WERI-Rb-1 (cell line): ENCODE measurements at regions not wholly inside any gene's neighbourhood (a gene's known extent, or its start where the extent isn't known, plus 50 kb on each side); places are given as distances from the start of the nearest gene placed in this dataset.

Experiments
- DNase-seq: peaks from one replicate; pipeline ENCODE4 v3.0.0-alpha.2; 2020
- H3K27ac ChIP-seq: fragments of 250-450 bp; sonication (Bioruptor Pico); 2 replicates; pipeline ENCODE4 v1.5.1; 2020; ENCODE audit warnings: mild to moderate bottlenecking, moderate library complexity
- H3K27me3 ChIP-seq: fragments of 250-450 bp; sonication (Bioruptor Pico); 2 replicates; pipeline ENCODE4 v1.5.1; 2021; ENCODE audit warnings: mild to moderate bottlenecking, low read depth, moderate library complexity; ENCODE audit not compliant: insufficient read depth, severe bottlenecking
- H3K36me3 ChIP-seq: fragments of 250-450 bp; sonication (Bioruptor Pico); 2 replicates; pipeline ENCODE4 v1.5.1; 2020; ENCODE audit warnings: mild to moderate bottlenecking, moderate library complexity
- H3K4me3 ChIP-seq: 2 replicates; pipeline ENCODE4 v1.5.1; 2011; ENCODE audit warnings: low read depth, mild to moderate bottlenecking, control low read depth, low read length
- H3K9me3 ChIP-seq: fragments of 250-450 bp; sonication (Bioruptor Pico); 2 replicates; pipeline ENCODE4 v1.5.1; 2021; ENCODE audit warnings: mild to moderate bottlenecking, moderate library complexity; ENCODE audit not compliant: severe bottlenecking
- CTCF ChIP-seq: IDR thresholded peaks from 2 replicates; pipeline ENCODE4 v1.5.1; 2011; ENCODE audit warnings: low read depth, mild to moderate bottlenecking, control low read depth, inconsistent platforms, low read length

DNA sequence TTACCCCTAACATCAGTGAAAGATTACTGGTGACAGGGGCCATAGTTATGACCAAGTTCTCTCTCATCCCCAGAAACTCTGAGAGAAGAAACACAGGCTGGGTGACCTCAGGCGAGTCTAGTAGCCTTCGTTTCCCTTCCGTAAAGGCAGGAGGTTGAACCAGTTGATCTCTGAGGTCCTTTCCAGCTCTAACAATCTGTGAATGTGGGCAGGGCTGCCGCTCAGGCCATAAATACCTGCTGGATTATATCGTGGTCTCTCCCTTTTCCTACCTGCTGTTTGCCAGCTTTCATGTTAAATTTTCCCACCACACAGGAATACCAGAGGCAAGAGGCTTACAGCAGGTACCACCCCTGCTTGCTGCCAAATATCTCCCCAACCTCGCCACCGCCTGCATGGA lies 357.5 kb downstream of the SH3GL2 start:
- no peaks in the 10 kb centered on the region for H3K36me3 ChIP-seq
- no peak overlapping the region for H3K27ac ChIP-seq
- no peaks in the 10 kb centered on the region for H3K27me3 ChIP-seq
- no peak for DNase-seq
- no peaks in the 10 kb centered on the region for H3K9me3 ChIP-seq
- TF ChIP-seq CTCF, result no peak
- no peak overlapping the region for H3K4me3 ChIP-seq

GRCh38 chr9:17938035-17938655 lies 359.3 kb downstream of the SH3GL2 start:
- H3K4me3 ChIP-seq, result no peak overlapping the region
- no peak for TF ChIP-seq CTCF
- H3K27me3 ChIP-seq, result no peaks in the 10 kb centered on the region
- no peaks in the 10 kb centered on the region for H3K36me3 ChIP-seq
- no peak for DNase-seq
- no peaks in the 10 kb centered on the region for H3K9me3 ChIP-seq
- no peak overlapping the region for H3K27ac ChIP-seq

DNA sequence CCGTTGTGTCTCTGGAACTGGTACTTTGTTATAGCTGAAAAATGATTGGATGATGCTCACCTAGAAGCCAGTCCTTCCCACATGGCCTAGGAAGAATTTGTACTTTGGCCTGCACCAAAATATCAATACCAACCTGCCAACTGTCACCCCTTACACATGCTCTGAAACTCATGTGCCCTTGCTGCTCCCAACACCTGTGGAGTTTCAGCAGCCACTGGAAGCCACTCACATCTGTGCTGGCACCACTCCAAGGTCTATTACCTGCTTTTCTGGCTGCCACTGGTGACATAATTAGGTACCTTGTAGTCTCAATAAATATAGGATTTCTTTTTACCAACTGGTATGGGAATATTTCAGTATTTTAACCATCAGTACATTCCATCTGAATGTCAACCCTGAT lies 363.6 kb downstream of the SH3GL2 start:
- TF ChIP-seq CTCF, result no peak
- no peaks in the 10 kb centered on the region for H3K36me3 ChIP-seq
- H3K27me3 ChIP-seq, result no peaks in the 10 kb centered on the region
- no peak overlapping the region for H3K27ac ChIP-seq
- no peak overlapping the region for H3K4me3 ChIP-seq
- no peak for DNase-seq
- H3K9me3 ChIP-seq, result peaks cover 3% of the 10 kb centered on the region

DNA sequence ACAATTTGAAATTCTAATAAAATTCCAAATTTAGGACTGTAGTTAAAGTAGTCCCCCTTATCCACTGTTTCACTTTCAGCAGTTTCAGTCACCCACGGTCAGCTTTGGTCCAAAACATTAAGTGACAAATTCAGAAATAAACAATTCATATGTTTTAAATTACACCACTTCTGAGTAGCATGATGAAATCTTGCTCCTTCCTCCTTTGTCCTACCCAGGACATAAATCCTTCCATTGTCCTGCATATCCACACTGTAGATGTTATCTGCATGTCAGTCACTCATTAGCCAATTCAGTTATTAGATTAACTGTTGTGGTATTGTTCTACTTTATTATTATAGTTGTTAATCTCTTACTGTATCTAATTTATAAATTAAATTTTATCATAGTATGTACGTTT lies 376.5 kb downstream of the SH3GL2 start:
- Histone ChIP-seq H3K4me3 (no peak overlapping the region), H3K36me3 (no peaks in the 10 kb centered on the region), H3K27ac (no peak overlapping the region), H3K27me3 (no peaks in the 10 kb centered on the region), H3K9me3 (no peaks in the 10 kb centered on the region)
- no peak for DNase-seq
- TF ChIP-seq CTCF, result no peak

DNA sequence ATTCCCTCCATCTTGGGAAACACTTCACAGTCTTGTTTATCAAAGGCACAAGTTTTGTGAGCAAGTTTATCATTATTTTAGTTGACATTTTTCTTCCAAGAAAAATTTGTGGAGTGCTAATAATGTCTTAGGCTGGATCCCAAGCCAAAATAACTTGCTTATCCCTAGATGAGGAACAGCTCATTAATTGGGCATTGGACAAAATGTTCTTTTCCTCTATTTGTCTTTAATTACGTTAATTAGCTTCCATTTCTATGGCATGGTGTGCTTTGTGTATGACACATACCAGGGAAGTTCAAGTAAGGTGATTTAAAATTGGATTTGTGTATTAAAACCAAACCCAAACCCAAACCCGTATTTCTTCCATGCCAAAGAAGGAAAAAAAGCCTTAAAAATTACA lies 379.5 kb downstream of the SH3GL2 start:
- Histone ChIP-seq H3K27ac (no peak overlapping the region), H3K9me3 (no peaks in the 10 kb centered on the region), H3K27me3 (no peaks in the 10 kb centered on the region), H3K4me3 (no peak overlapping the region), H3K36me3 (no peaks in the 10 kb centered on the region)
- DNase-seq, result no peak
- no peak for TF ChIP-seq CTCF

DNA sequence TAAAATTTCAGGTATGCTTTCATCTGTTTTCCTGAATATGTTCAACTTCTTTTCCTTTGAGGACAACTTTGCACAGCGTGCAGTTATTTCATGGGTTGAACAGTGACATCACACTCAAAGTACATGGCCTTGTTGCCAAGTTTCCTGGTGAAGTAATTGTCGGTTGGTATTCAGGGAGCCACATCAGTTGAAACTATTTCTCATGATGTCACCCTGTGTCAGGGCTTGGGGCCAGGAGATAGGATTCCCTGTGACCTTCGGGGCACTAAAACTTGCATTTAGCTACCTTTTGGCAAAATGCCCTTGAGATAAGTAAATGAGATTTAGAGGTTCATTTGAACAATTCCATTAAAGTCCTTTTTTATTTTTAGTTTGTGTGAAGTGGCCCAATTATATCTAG lies 383.9 kb downstream of the SH3GL2 start:
- no peak overlapping the region for H3K4me3 ChIP-seq
- no peak overlapping the region for H3K27ac ChIP-seq
- H3K9me3 ChIP-seq, result no peaks in the 10 kb centered on the region
- no peak for TF ChIP-seq CTCF
- DNase-seq, result no peak
- H3K27me3 ChIP-seq, result no peaks in the 10 kb centered on the region
- H3K36me3 ChIP-seq, result no peaks in the 10 kb centered on the region
